Forelimb muscle (tissue), 1 donor: ENCODE measurements at regions not wholly inside any gene's neighbourhood (a gene's known extent, or its start where the extent isn't known, plus 50 kb on each side); places are given as distances from the start of the nearest gene placed in this dataset.

Experiments
- DNase-seq: peaks from one replicate; pipeline ENCODE4 v3.0.0-alpha.2; 2013; ENCODE audit warnings: low read depth

GRCh38 chr2:157934684-157935377 lies 58.7 kb upstream of the ACVR1 start:
- no peak for DNase-seq

GRCh38 chr2:157933160-157933920 lies 57.2 kb upstream of the ACVR1 start:
- no peak for DNase-seq

- DNase-seq: no peak
Measured at GRCh38 chr2:157932480-157933159, 56.5 kb upstream of the ACVR1 start.

GRCh38 chr2:157931542-157931941 lies 55.4 kb upstream of the ACVR1 start:
- no peak for DNase-seq

- DNase-seq: no peak
Measured at GRCh38 chr2:157930728-157931127, 54.6 kb upstream of the ACVR1 start.

GRCh38 chr2:157929871-157930667 lies 53.9 kb upstream of the ACVR1 start:
- no peak for DNase-seq

- DNase-seq: no peak
Measured at GRCh38 chr2:157928372-157928771, 52.2 kb upstream of the ACVR1 start.

- no peak for DNase-seq
Measured at GRCh38 chr2:157927155-157927554, 51.0 kb upstream of the ACVR1 start.
